ENCODE measurements at regions not wholly inside any gene's neighbourhood (a gene's known extent, or its start where the extent isn't known, plus 50 kb on each side); places are given as distances from the start of the nearest gene placed in this dataset.

DNA sequence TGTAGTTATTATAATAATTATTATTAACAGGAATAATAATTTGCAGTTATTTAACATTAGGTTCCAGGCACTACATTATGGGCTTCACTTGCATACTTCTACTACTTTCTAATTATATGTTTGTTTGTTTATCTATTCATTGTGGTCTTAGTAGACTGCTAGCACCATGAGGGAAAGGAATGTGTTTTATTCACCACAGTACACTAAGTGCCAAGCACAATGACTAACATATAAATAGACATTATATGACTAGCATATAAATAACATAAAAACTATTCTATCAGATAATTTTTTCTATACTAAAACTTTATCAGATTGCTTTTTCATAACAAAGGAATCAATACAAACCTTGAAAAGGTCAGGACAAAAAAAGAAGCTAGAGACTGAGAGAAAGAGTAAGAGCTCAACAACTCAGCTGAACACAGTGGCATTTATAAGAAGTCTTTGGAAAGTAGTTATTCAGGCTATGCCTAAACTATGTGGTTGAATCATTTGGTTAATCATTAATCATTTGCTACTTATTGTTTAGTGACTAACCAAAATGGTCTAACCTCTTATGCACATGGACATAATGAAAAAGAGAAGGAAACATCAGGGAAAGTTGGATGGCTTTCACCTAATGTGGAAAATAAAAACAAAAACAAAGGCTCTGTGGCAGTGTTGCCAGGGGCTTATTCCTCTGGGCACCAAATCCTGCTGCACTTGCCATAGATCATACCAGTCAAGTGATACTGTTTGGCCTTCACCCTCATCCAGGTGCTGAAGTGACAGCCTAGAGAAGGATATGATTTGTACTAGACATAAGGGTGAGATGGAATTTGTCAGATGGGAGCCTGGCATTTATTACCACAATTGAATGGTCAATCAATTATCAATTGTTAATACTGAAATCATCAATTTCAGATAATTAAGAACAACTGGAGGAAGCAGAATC is 174.9 kb downstream of the ETAA1 start:
- TF ChIP-seq, protein P1, sequence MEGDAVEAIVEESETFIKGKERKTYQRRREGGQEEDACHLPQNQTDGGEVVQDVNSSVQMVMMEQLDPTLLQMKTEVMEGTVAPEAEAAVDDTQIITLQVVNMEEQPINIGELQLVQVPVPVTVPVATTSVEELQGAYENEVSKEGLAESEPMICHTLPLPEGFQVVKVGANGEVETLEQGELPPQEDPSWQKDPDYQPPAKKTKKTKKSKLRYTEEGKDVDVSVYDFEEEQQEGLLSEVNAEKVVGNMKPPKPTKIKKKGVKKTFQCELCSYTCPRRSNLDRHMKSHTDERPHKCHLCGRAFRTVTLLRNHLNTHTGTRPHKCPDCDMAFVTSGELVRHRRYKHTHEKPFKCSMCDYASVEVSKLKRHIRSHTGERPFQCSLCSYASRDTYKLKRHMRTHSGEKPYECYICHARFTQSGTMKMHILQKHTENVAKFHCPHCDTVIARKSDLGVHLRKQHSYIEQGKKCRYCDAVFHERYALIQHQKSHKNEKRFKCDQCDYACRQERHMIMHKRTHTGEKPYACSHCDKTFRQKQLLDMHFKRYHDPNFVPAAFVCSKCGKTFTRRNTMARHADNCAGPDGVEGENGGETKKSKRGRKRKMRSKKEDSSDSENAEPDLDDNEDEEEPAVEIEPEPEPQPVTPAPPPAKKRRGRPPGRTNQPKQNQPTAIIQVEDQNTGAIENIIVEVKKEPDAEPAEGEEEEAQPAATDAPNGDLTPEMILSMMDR (IDR thresholded peaks at IDR 0.05): no peak
- TF ChIP-seq POLR2A (IDR thresholded peaks at IDR 0.05): no peak
- intact Hi-C loops (cut with DNase I): no loop called here
- H3K4me3 ChIP-seq: no peak overlapping the region
- H3K4me1 ChIP-seq (replicated peaks in 1 of 2): no peaks in the 10 kb centered on the region
- no peaks in the 10 kb centered on the region for H3K36me3 ChIP-seq (replicated peaks in 1 of 2)
- no peak for DNase-seq
- no peaks in the 10 kb centered on the region for H3K27me3 ChIP-seq
- no peak overlapping the region for H3K27ac ChIP-seq
- no peaks in the 10 kb centered on the region for H3K9me3 ChIP-seq (replicated peaks in 1 of 3)

DNA sequence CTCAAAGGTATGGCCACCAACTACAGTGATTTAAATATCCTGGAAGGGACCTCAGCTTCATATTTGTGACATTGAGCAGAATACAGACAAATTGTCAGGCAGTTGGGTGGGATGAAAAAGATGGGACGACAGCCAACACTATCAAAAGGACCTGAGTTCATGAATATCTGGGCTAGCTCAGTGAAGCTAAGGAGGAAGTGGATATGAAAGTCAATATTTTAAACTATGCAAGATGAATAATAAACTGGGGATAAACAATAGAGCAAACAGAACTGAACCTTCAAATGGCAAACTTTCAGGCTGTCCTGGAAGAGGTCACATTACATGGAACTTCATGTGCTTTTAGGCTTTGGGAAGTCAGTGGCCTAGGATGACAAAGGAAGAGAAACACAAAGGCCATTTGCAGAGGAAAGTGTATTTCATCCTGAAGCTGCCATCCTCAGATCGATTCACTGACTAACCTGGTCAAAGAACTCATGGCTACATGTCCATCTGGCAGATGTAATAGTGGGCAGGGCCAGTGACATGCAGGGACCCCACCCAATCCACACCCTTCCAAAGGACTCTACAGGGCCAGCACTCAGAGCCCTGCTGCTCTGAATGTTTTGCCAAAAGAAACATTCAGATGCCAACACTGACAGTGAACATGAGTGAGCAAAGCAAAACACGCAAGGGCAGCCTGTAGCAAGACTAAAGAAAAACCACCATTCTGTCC is 175.7 kb downstream of the ETAA1 start:
- Histone ChIP-seq H3K27me3 (no peaks in the 10 kb centered on the region), H3K27ac (no peak overlapping the region), H3K4me3 (no peak overlapping the region), H3K9me3 (replicated peaks in 1 of 3) (no peaks in the 10 kb centered on the region), H3K4me1 (replicated peaks in 1 of 2) (no peaks in the 10 kb centered on the region), H3K36me3 (replicated peaks in 1 of 2) (no peaks in the 10 kb centered on the region)
- intact Hi-C loops (cut with DNase I): no loop called here
- no peak for DNase-seq
- TF ChIP-seq, protein P1 (IDR thresholded peaks at IDR 0.05): no peak
- no peak for TF ChIP-seq POLR2A (IDR thresholded peaks at IDR 0.05)
- 69 to 81% (median 79%) methylated on average over 3 of the region's 3 CpGs for WGBS, 4 donors

DNA sequence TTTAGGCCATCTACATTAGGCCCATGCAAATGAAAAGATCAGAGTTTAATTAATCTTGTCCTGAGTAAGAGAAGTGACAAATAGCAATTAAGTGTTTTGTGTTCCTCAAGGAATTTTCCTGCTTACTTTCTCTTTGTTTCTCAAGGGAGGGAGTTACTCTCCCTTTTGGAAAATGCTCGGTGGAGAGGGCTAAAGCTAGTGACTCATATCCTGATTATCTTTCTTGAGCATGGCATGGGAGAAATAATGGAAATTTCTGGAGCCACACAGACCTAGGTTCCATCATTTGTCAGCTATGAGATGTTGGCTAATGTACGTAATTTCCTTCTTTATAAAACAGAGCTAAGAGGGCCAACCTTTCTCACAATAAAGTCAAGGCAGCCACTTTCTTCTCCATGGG is 177.1 kb downstream of the ETAA1 start:
- Histone ChIP-seq H3K36me3 (replicated peaks in 1 of 2) (no peaks in the 10 kb centered on the region), H3K9me3 (replicated peaks in 1 of 3) (no peaks in the 10 kb centered on the region), H3K27ac (no peak overlapping the region), H3K4me1 (replicated peaks in 1 of 2) (no peaks in the 10 kb centered on the region), H3K27me3 (no peaks in the 10 kb centered on the region), H3K4me3 (no peak overlapping the region)
- intact Hi-C loops (cut with DNase I): no loop called here
- DNase-seq: no peak
- 49 to 79% (median 65%) methylated on average over 2 of the region's 2 CpGs for WGBS, 4 donors
- TF ChIP-seq, protein P1 (IDR thresholded peaks at IDR 0.05): no peak
- no peak for TF ChIP-seq POLR2A (IDR thresholded peaks at IDR 0.05)

DNA sequence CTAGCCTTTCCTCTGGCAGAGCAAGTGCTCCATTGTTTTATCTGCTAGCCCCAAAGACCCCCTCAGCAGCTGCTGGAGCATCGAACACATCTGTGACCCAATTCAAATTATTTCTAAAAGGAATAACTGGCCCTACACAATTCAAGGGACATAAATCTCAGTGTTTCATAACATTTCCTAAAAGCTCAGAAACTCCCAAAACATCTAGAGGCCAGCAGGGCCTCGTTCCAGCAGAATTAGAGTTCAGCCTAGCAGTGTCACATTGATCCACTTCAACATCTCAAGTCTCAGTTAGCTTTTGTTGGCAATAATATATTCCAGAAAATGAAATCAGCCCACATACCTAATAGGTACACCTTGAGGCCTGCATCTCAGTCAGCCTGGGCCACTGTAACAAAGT is 179.1 kb downstream of the ETAA1 start:
- intact Hi-C loops (cut with DNase I): no loop called here
- DNase-seq: no peak
- H3K4me1 ChIP-seq (replicated peaks in 1 of 2): no peaks in the 10 kb centered on the region
- H3K27me3 ChIP-seq: no peaks in the 10 kb centered on the region
- H3K36me3 ChIP-seq (replicated peaks in 1 of 2): no peaks in the 10 kb centered on the region
- no peak for TF ChIP-seq POLR2A (IDR thresholded peaks at IDR 0.05)
- TF ChIP-seq, protein P1 (IDR thresholded peaks at IDR 0.05): no peak
- H3K27ac ChIP-seq: no peak overlapping the region
- no peaks in the 10 kb centered on the region for H3K9me3 ChIP-seq (replicated peaks in 1 of 3)
- H3K4me3 ChIP-seq: no peak overlapping the region
- 63 to 82% (median 74%) methylated on average over 2 of the region's 2 CpGs for WGBS, 4 donors

Measured in adrenal gland (tissue), 9 donors.